Kidney (tissue), 13 donors: ENCODE measurements at regions not wholly inside any gene's neighbourhood (a gene's known extent, or its start where the extent isn't known, plus 50 kb on each side); places are given as distances from the start of the nearest gene placed in this dataset.
"Not testable (repeated sequence)": the region's sequence is repeated elsewhere in the genome, so short reads cannot be mapped to it uniquely, and the experiment has no call there.

ENCODE experiments used
- DNase-seq, 5 donors: peaks; one replicate each; pipeline ENCODE4 v3.0.0-alpha.2; 2013 to 2020
- FAIRE-seq: peaks from 2 replicates; lab custom pipeline; 2012; peaks lifted over from hg19 to GRCh38; lab: Jason Lieb, UNC
- H3K27ac ChIP-seq, 2 donors: one replicate each; pipeline ENCODE4 v1.7.0; 2013; ENCODE audit warnings: low read depth in 2 of 2, low read length in 2 of 2, inconsistent platforms in 1 of 2
- H3K27me3 ChIP-seq: one replicate; pipeline ENCODE4 v1.7.1; 2013; ENCODE audit warnings: low read length, inconsistent platforms; ENCODE audit not compliant: control insufficient read depth, insufficient read depth
- H3K36me3 ChIP-seq, 3 donors: one replicate each; pipeline versions ENCODE4 v1.7.0 to v1.7.1; 2013; ENCODE audit warnings: low read length in 3 of 3, control low read depth in 1 of 3, inconsistent platforms in 1 of 3; ENCODE audit not compliant: insufficient read depth in 3 of 3, control insufficient read depth in 2 of 3
- H3K4me1 ChIP-seq, 3 donors: one replicate each; pipeline versions ENCODE4 v1.7.0 to v1.7.1; 2013; ENCODE audit warnings: low read length in 3 of 3, inconsistent platforms in 1 of 3, low read depth in 1 of 3; ENCODE audit not compliant: control insufficient read depth in 2 of 3, insufficient read depth in 2 of 3
- H3K4me3 ChIP-seq, 3 donors: one replicate each; pipeline versions ENCODE4 v1.7.0 to v1.8.1; 2013; ENCODE audit warnings: low read length in 3 of 3, control low read depth in 1 of 3, inconsistent platforms in 1 of 3
- H3K9ac ChIP-seq, 3 donors: one replicate each; pipeline versions ENCODE4 v1.7.0 to v1.7.1; 2013; ENCODE audit warnings: low read length in 3 of 3, control low read depth in 1 of 3, inconsistent platforms in 1 of 3
- H3K9me3 ChIP-seq, 3 donors: one replicate each; pipeline versions ENCODE4 v1.7.0 to v1.7.1; 2013; ENCODE audit warnings: low read length in 3 of 3, control low read depth in 1 of 3, inconsistent platforms in 1 of 3; ENCODE audit not compliant: control insufficient read depth in 2 of 3, insufficient read depth in 1 of 3
- intact Hi-C: fragments of 100-400 bp; cut with DNase I; formaldehyde crosslinking; loops from one replicate; pipeline ENCODE4 v1.11.1; 2022
- TF ChIP-seq, protein P1 (sequence below): IDR thresholded peaks from 3 replicates; pipeline ENCODE4 v1.5.1; 2012; ENCODE audit warnings: mild to moderate bottlenecking, moderate library complexity, borderline replicate concordance; ENCODE audit not compliant: insufficient read depth; ENCODE audit errors: extremely low read depth
- donor health status: control.
- donor health status: control.
- donor health status: control.
- donor health status: control.
- donor health status: control.
- donor health status: DM: yes; HTN: yes; CAD: no.
- donor health status: Normal renal cell carcinoma (clear cell type).

DNA sequence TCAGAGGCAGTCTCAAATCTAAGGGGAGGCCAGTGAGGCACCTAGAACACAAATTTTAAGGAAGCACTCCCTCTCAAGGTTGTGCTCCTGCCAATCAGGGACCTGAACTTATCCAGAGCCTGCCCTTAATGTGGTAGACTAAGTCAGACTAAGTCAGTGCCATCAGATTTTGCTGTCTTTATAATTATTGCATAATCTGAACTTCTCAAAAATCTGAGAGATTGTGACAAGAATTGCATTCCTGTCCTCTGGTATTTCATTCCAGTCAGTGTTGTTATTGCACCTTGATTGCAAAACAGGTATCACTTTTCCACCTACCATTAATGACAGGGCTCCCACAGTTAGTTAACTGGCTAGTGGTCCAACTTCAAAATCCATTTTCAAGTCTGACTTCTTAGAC, 197.1 kb upstream of the HCN1 start:
- intact Hi-C loops, result no loop called here
- no peaks in the 10 kb centered on the region for H3K27me3 ChIP-seq
- peaks cover 0 to 3% (median 2%) of the 10 kb centered on the region in 3 donors for H3K9me3 ChIP-seq
- no peak overlapping the region for H3K4me3 ChIP-seq
- no peak overlapping the region for H3K9ac ChIP-seq
- DNase-seq (no peak), FAIRE-seq (no peak)
- no peak overlapping the region for H3K27ac ChIP-seq
- TF ChIP-seq, protein P1, sequence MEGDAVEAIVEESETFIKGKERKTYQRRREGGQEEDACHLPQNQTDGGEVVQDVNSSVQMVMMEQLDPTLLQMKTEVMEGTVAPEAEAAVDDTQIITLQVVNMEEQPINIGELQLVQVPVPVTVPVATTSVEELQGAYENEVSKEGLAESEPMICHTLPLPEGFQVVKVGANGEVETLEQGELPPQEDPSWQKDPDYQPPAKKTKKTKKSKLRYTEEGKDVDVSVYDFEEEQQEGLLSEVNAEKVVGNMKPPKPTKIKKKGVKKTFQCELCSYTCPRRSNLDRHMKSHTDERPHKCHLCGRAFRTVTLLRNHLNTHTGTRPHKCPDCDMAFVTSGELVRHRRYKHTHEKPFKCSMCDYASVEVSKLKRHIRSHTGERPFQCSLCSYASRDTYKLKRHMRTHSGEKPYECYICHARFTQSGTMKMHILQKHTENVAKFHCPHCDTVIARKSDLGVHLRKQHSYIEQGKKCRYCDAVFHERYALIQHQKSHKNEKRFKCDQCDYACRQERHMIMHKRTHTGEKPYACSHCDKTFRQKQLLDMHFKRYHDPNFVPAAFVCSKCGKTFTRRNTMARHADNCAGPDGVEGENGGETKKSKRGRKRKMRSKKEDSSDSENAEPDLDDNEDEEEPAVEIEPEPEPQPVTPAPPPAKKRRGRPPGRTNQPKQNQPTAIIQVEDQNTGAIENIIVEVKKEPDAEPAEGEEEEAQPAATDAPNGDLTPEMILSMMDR, result no peak
- H3K36me3 ChIP-seq, result no peaks in the 10 kb centered on the region
- no peaks in the 10 kb centered on the region for H3K4me1 ChIP-seq

GRCh38 chr5:45890441-45891080, 194.4 kb upstream of the HCN1 start:
- H3K9ac ChIP-seq, FAIRE-seq, intact Hi-C loops, H3K36me3 ChIP-seq, H3K27me3 ChIP-seq, H3K9me3 ChIP-seq, H3K27ac ChIP-seq, H3K4me1 ChIP-seq, H3K4me3 ChIP-seq: not testable (repeated sequence)
- DNase-seq, result peak in 1 of 5 donors; percentile 49

GRCh38 chr5:45862763-45863162, 166.6 kb upstream of the HCN1 start:
- TF ChIP-seq, protein P1, result no peak
- no peak for FAIRE-seq

GRCh38 chr5:45847877-45848276, 151.7 kb upstream of the HCN1 start:
- no peak for FAIRE-seq

More at GRCh38 chr5:45862763-45863162, 166.6 kb upstream of the HCN1 start:
- Histone ChIP-seq H3K9ac (no peak overlapping the region), H3K9me3 (peaks cover 0 to 5% (median 0%) of the 10 kb centered on the region in 3 donors), H3K4me3 (no peak overlapping the region), H3K4me1 (no peaks in the 10 kb centered on the region), H3K27me3 (no peaks in the 10 kb centered on the region), H3K36me3 (no peaks in the 10 kb centered on the region), H3K27ac (no peak overlapping the region)
- no peak for DNase-seq
- intact Hi-C loops, result no loop called here

More at GRCh38 chr5:45847877-45848276, 151.7 kb upstream of the HCN1 start:
- TF ChIP-seq, protein P1, result no peak
- no peaks in the 10 kb centered on the region for H3K4me1 ChIP-seq
- intact Hi-C loops, result no loop called here
- no peak overlapping the region for H3K4me3 ChIP-seq
- no peak overlapping the region for H3K27ac ChIP-seq
- peaks cover 0 to 4% (median 0%) of the 10 kb centered on the region in 3 donors for H3K9me3 ChIP-seq
- H3K9ac ChIP-seq, result no peak overlapping the region
- DNase-seq, result no peak
- H3K36me3 ChIP-seq, result no peaks in the 10 kb centered on the region
- H3K27me3 ChIP-seq, result no peaks in the 10 kb centered on the region
